Heart right ventricle (tissue), 16 donors: ENCODE measurements at regions not wholly inside any gene's neighbourhood (a gene's known extent, or its start where the extent isn't known, plus 50 kb on each side); places are given as distances from the start of the nearest gene placed in this dataset.

Experiments used
- ATAC-seq, 8 donors: fragments of 200-7000 bp; cut with Tn5 transposase; one replicate each; pipeline ENCODE4 v1.9.1; 2020; ENCODE audit warnings: mild to moderate bottlenecking in 8 of 8, moderate library complexity in 8 of 8, moderate number of reproducible peaks in 1 of 8
- DNase-seq, 2 donors: peaks; one replicate each; pipeline ENCODE4 v3.0.0-alpha.2; 2020
- H3K27ac ChIP-seq, 10 donors: fragments of 200-600 bp; sonication (generic) in 2 of 10; one replicate each; pipeline versions ENCODE4 v1.5.0 to v1.8.0; 2020 to 2022; ENCODE audit warnings: mild to moderate bottlenecking in 3 of 10
- H3K27me3 ChIP-seq, 7 donors: fragments of 200-600 bp; one replicate each; pipeline ENCODE4 v1.8.0; 2021 to 2022; ENCODE audit warnings: mild to moderate bottlenecking in 2 of 7
- H3K36me3 ChIP-seq, 9 donors: fragments of 200-600 bp; sonication (generic) in 1 of 9; one replicate each; pipeline versions ENCODE4 v1.5.0 to v1.8.0; 2020 to 2022; ENCODE audit warnings: mild to moderate bottlenecking in 2 of 9
- H3K4me1 ChIP-seq, 9 donors: fragments of 200-600 bp; sonication (generic) in 1 of 9; one replicate each; pipeline versions ENCODE4 v1.5.0 to v1.8.0; 2020 to 2022; ENCODE audit warnings: mild to moderate bottlenecking in 4 of 9
- H3K4me3 ChIP-seq, 10 donors: fragments of 200-600 bp; sonication (generic) in 2 of 10; one replicate each; pipeline versions ENCODE4 v1.5.0 to v1.8.0; 2020 to 2022; ENCODE audit warnings: mild to moderate bottlenecking in 7 of 10, moderate library complexity in 2 of 10
- H3K9me3 ChIP-seq, 11 donors: fragments of 200-600 bp in 10 of 11; sonication (generic) in 2 of 11; one replicate each; pipeline versions ENCODE4 v1.5.0 to v1.8.0; 2013 to 2022; ENCODE audit warnings: mild to moderate bottlenecking in 2 of 11, control low read depth in 1 of 11, moderate library complexity in 1 of 11
- WGBS, 2 donors: extraction: QIAGEN DNeasy Blood & Tissue Kit; methylation state at CpG; one replicate each; pipeline ENCODE4 v1.1.7; 2013; ENCODE audit warnings: inconsistent platforms in 1 of 2; 5-methylcytosine and 5-hydroxymethylcytosine counted together
- intact Hi-C, 10 donors: fragments of 100-400 bp; cut with DNase I; formaldehyde crosslinking; loops; one replicate each; pipeline versions ENCODE4 v1.11.1 to v1.14.2; 2022
- TF ChIP-seq, protein P1 (sequence below), 9 donors: fragments of 200-600 bp; sonication (generic) in 2 of 9; IDR thresholded peaks; one replicate each; pipeline versions ENCODE4 v1.5.0 to v1.8.0; 2021 to 2022; ENCODE audit warnings: antibody characterized with exemption in 9 of 9, mild to moderate bottlenecking in 5 of 9, moderate library complexity in 1 of 9
- donor health status: Arrhythmogenic right ventricular cardiomyopathy.
- donor health status: ischemic (EF 13 %, LVEDD 7.1; RV severe dilation, severe dysfunction).
- donor health status: healthy with polysubstance abuse.
- donor health status: DM: no; HTN: yes; CAD: no.
- donor health status: DM: no; HTN: no; CAD: no.
- donor health status: ischemic (EF 25% LVEDD 6.9; RV normal size, moderate dysfunction).
- donor health status: ischemic (EF 25% LVEDD 5.7; RV mildly dilated, moderate dysfunction).
- donor health status: healthy.
- donor health status: DM: yes; HTN: yes; CAD: no.
- donor health status: Ischemic cardiomyopathy.
- donor health status: ischemic (EF 35%, LVEDD 5.7; RV mildly dilated, moderate dysfunction).
- donor health status: nonischemic (EF 11% LVEDD 7.7; RV severe dilation, severe dysfunction).
- donor health status: DM: yes; HTN: yes; CAD: no.
- donor health status: PGD.
- donor health status: ischemic (EF 29% LVEDD 5.4; RV normal size, mild dysfunction).
- donor health status: nonischemic (EF 23%, LVEDD 6.1; RV moderate dilation, normal function).

DNA sequence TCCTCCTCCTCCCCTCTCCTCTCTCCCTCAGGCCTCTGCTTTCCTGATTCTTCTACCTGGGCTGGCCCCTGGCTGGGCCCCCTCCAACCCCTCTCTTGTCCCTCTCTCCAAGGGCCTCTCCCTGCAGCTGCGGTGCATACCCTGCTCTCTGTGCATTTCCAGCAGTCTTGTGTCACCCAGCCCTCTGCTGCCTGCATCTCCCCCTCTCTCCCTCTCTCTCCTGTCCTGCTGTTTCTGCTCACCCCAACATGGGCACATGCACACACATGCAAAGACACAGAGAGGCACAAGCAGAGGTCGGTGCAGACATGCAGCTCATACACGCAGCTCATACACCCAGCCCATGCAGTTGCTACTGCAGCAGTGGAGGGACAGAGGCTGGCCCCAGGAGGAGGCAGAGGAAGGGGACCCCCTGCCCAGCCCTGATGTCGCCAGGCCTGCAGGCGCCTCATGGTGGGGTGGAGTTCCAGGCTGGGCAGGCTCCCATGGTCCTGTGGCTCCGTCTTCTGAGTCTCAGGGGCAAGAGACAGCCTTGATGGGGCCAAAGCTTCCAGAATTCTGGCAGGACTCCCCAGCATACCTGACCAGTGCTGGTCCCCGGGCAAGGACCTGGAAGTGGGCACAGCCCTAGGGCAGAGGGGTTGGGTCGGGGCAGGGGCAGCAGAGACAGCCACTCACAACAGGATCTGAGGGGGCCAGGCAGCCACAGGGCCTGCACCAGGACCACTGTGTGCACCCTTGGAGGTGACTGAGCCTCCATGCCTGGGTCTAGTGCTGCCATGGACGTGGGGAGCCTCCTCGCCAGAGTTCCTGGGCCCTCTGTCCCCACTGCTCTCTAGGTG, 216.9 kb downstream of the C9orf50 start:
- 86 to 87% methylated on average over 10 of the region's 10 CpGs for WGBS, 2 donors
- Histone ChIP-seq H3K4me1 (peaks cover 6 to 31% (median 18%) of the 10 kb centered on the region in 9 donors), H3K27ac (no peak overlapping the region)

DNA sequence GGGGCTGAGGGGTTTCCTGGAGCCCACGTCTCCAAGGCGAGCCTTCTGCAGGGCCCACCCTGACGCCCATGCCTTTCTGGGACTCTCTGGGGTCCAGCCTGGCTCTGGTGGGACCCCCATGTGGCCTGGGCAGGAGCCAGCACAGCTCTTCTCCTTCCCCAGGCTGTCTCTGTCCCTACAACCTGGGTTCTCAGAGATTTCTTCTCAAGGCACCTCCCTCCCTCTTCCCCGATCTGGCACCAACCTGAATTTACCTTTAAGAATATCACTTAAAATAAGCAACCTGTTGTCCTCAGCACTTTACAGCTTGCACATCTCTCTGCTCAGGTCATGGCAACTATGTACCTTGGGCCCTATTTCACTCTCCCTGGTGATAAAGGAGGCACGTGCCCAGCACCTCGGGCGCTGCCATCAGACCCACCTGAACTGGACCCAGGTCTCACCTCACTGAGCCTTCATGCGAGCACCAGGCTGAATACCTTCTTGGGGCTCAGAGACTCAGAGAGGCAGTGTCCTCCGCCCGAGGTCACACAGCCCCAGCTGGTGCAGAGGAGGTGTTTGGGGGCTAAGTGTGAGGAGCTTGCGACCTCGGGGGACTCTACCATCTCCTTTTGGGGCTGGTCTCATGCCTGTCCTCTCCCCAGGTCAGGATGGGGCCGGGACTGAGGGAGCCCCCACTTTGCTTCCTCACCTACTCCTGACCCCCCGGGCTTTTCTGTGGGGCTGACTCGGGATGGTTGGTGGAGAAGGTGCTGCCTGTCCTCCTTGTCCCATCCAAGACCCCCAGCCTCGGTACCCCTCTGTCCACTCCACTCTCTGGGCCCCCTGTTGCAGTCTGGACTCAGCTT, 217.7 kb downstream of the C9orf50 start:
- Histone ChIP-seq H3K27me3 (no peaks in the 10 kb centered on the region), H3K9me3 (no peaks in the 10 kb centered on the region), H3K36me3 (no peaks in the 10 kb centered on the region), H3K4me3 (peak overlapping the region in 1 of 10 donors; percentile 37), H3K4me1 (peaks cover 3 to 28% (median 16%) of the 10 kb centered on the region in 9 donors), H3K27ac (peak overlapping the region in 8 of 10 donors; percentile 28 to 83 (median 72))
- WGBS, 2 donors, result 91 to 94% methylated on average over 16 of the region's 16 CpGs
- ATAC-seq, result no peak
- intact Hi-C loops, result loop anchor here in 1 of 10 donors (10.0 kb wide), 1 partner anchor 212 kb away; no protein-coding TSS in a partner anchor
- TF ChIP-seq, protein P1, sequence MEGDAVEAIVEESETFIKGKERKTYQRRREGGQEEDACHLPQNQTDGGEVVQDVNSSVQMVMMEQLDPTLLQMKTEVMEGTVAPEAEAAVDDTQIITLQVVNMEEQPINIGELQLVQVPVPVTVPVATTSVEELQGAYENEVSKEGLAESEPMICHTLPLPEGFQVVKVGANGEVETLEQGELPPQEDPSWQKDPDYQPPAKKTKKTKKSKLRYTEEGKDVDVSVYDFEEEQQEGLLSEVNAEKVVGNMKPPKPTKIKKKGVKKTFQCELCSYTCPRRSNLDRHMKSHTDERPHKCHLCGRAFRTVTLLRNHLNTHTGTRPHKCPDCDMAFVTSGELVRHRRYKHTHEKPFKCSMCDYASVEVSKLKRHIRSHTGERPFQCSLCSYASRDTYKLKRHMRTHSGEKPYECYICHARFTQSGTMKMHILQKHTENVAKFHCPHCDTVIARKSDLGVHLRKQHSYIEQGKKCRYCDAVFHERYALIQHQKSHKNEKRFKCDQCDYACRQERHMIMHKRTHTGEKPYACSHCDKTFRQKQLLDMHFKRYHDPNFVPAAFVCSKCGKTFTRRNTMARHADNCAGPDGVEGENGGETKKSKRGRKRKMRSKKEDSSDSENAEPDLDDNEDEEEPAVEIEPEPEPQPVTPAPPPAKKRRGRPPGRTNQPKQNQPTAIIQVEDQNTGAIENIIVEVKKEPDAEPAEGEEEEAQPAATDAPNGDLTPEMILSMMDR (IDR thresholded peaks at IDR 0.05), result no peak
- DNase-seq, result no peak

More for the DNA sequence above, 216.9 kb downstream of the C9orf50 start:
- Histone ChIP-seq H3K9me3 (no peaks in the 10 kb centered on the region), H3K4me3 (no peak overlapping the region), H3K36me3 (no peaks in the 10 kb centered on the region), H3K27me3 (no peaks in the 10 kb centered on the region)
- intact Hi-C loops, result loop anchor here in 1 of 10 donors (10.0 kb wide), 1 partner anchor 211 kb away; no protein-coding TSS in a partner anchor
- DNase-seq (no peak), ATAC-seq (no peak)
- TF ChIP-seq, protein P1 (IDR thresholded peaks at IDR 0.05), result no peak

DNA sequence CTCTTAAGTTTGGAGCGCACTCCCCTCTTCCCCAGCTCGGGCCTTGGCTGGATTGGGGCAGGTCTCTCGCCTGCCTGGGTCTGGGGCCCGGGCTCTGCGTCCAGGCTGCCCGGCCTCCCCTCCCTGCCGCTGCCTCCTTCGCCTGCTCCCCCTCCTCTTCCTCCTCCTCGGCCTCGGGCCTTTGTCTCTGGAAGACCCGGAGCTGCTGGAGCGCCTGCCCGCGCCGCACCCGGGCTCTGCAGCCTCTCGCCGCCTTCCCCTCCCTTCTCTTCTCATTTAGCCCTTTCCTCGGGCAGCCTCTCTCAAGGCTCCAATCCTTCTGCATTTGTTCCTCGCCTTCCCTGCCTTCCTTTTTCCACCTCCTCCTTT, 218.5 kb downstream of the C9orf50 start:
- H3K4me3 ChIP-seq, result peak overlapping the region in 6 of 10 donors; percentile 13 to 37 (median 34)
- H3K27me3 ChIP-seq, result no peaks in the 10 kb centered on the region
- ATAC-seq (peak in 4 of 8 donors; percentile 5 to 30 (median 14)), DNase-seq (no peak)
- intact Hi-C loops, result loop anchor here in 1 of 10 donors (10.0 kb wide), 1 partner anchor 212 kb away; no protein-coding TSS in a partner anchor
- peak overlapping the region; percentile 61 to 83 (median 72) for H3K27ac ChIP-seq
- 43 to 51% methylated on average over 20 of the region's 20 CpGs for WGBS, 2 donors
- H3K9me3 ChIP-seq, result no peaks in the 10 kb centered on the region
- H3K4me1 ChIP-seq, result peaks cover 3 to 25% (median 16%) of the 10 kb centered on the region in 9 donors
- TF ChIP-seq, protein P1 (IDR thresholded peaks at IDR 0.05), result no peak
- H3K36me3 ChIP-seq, result no peaks in the 10 kb centered on the region
